ENCODE measurements at regions not wholly inside any gene's neighbourhood (a gene's known extent, or its start where the extent isn't known, plus 50 kb on each side); places are given as distances from the start of the nearest gene placed in this dataset.

GRCh38 chr11:98710026-98710425 is 310.7 kb upstream of the CNTN5 start:
- TF ChIP-seq SMC3 (IDR thresholded peaks at IDR 0.05) (no peak), MAX (IDR thresholded peaks at IDR 0.05) (no peak), CTCF (IDR thresholded peaks at IDR 0.05) (no peak), REST (IDR thresholded peaks at IDR 0.05) (no peak), EP300 (IDR thresholded peaks at IDR 0.05) (no peak), RAD21 (conservative IDR thresholded peaks at IDR 0.05 in 1 of 2, IDR thresholded peaks at IDR 0.05 in 1 of 2) (no peak), ZFP36 (IDR thresholded peaks at IDR 0.05; ENCODE audit: borderline replicate concordance, partially characterized antibody) (no peak), CHD2 (IDR thresholded peaks at IDR 0.05; ENCODE audit: low read length, partially characterized antibody) (no peak), CEBPB (IDR thresholded peaks at IDR 0.05) (no peak), ZC3H11A (IDR thresholded peaks at IDR 0.05) (no peak), HDAC2 (IDR thresholded peaks at IDR 0.05) (no peak), POLR2A (IDR thresholded peaks at IDR 0.05; ENCODE audit: low read length) (no peak), TP53 (CRISPR knock-in tag; IDR thresholded peaks at IDR 0.05) (no peak), GATA3 (IDR thresholded peaks at IDR 0.05; ENCODE audit: borderline replicate concordance) (no peak)

Data from A549 (cell line).